Epithelial cell of esophagus (primary cell): ENCODE measurements at regions not wholly inside any gene's neighbourhood (a gene's known extent, or its start where the extent isn't known, plus 50 kb on each side); places are given as distances from the start of the nearest gene placed in this dataset.

ENCODE experiments used
- DNase-seq: peaks from one replicate; pipeline ENCODE4 v3.0.0; 2010; ENCODE audit warnings: low read depth
- H3K4me3 ChIP-seq: 2 replicates; pipeline ENCODE4 v1.5.1; 2011; ENCODE audit warnings: mild to moderate bottlenecking, low read length, control low read depth
- CTCF ChIP-seq: IDR thresholded peaks from 2 replicates; pipeline ENCODE4 v1.5.1; 2011; ENCODE audit warnings: low read depth, mild to moderate bottlenecking, low read length, control low read depth, inconsistent platforms; ENCODE audit not compliant: insufficient read depth; ENCODE audit errors: missing control alignments

GRCh38 chr4:14218641-14219040, 591.1 kb upstream of the BOD1L1 start:
- DNase-seq = peak; percentile 56
- TF ChIP-seq CTCF = no peak
- H3K4me3 ChIP-seq = no peak overlapping the region

DNA sequence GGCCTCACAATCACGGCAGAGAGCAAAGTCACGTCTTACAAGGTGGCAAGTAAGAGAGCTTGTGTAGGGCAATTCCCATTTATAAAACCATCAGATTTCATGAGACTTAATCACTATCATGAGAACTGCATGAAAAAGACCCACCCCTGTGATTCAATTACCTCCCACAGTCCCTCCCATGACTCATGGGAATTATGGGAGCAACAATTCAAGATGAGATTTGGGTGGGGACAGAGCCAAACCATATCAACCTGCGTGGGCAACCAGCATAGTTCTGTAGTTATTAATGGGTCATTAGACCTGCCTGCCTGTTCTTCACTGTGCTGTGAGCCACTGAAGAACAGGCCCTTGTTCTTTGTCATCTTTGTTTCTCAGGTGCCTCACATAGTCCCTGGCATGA, 593.7 kb upstream of the BOD1L1 start:
- peak; percentile 72 for DNase-seq
- TF ChIP-seq CTCF = no peak
- H3K4me3 ChIP-seq = no peak overlapping the region

- no peak overlapping the region for H3K4me3 ChIP-seq
- no peak for TF ChIP-seq CTCF
- DNase-seq = no peak
Observed at GRCh38 chr4:14222377-14223029, 595.0 kb upstream of the BOD1L1 start.

GRCh38 chr4:14223461-14223860, 595.9 kb upstream of the BOD1L1 start:
- no peak for DNase-seq
- H3K4me3 ChIP-seq = no peak overlapping the region
- TF ChIP-seq CTCF = no peak

- DNase-seq = no peak
- no peak overlapping the region for H3K4me3 ChIP-seq
- no peak for TF ChIP-seq CTCF
Observed at GRCh38 chr4:14225688-14226207, 598.2 kb upstream of the BOD1L1 start.

- no peak overlapping the region for H3K4me3 ChIP-seq
- TF ChIP-seq CTCF = no peak
- DNase-seq = no peak
Observed at GRCh38 chr4:14233126-14233525, 605.6 kb upstream of the BOD1L1 start.

DNA sequence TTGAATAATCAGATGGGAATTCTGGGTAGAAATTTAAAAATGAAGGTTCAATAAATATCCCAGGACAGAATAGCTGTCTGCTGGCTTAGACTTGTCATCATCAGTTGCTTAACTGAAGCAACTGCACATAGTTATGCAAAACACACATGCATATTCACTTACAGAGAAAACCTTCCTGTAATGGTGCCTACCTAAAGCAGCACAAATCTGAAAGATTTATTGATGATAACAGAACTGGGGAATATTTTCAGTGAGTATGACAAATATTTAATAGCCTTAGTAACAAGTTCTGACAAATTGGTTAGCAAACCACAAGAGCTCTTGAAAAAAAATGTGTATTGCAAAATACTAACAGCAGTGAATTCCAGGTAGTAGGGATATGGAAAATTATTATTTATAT, 606.8 kb upstream of the BOD1L1 start:
- DNase-seq = peak; percentile 50
- H3K4me3 ChIP-seq = no peak overlapping the region
- no peak for TF ChIP-seq CTCF
